NCI-H345 treated with DMSO at 0.1 percent for 48 hours (cell line): ENCODE measurements at regions not wholly inside any gene's neighbourhood (a gene's known extent, or its start where the extent isn't known, plus 50 kb on each side); places are given as distances from the start of the nearest gene placed in this dataset.
A peak's percentile ranks its signal among the peaks of the same experiment; 100 is the strongest.

Experiments
- DNase-seq: peaks from one replicate; lab custom pipeline; 2025; ENCODE audit not compliant: unreplicated experiment; lab: John Stamatoyannopoulos, UW

GRCh38 chr13:38606699-38607535, 80.0 kb upstream of the FREM2 start:
- DNase-seq = no peak

GRCh38 chr13:38617936-38618335, 68.9 kb upstream of the FREM2 start:
- DNase-seq = no peak

DNA sequence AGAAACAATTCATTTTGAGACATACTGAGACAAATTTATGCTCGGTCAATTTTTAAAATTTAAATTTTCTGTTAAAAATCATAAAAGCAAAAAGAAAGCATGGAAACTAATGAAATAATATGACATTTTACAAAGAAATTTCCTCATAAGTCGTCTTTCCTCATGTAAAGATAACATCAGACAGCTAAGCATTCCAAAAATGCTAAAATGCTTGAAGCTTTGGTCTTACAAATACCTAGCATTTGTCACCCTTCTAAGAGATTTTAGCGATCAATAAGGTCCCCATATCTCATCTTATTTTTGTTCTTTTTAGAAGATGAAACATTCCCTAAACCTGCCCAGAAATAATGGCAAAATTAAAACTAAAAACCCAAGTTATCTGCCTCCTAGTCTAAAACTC, 68.5 kb upstream of the FREM2 start:
- DNase-seq = no peak

DNA sequence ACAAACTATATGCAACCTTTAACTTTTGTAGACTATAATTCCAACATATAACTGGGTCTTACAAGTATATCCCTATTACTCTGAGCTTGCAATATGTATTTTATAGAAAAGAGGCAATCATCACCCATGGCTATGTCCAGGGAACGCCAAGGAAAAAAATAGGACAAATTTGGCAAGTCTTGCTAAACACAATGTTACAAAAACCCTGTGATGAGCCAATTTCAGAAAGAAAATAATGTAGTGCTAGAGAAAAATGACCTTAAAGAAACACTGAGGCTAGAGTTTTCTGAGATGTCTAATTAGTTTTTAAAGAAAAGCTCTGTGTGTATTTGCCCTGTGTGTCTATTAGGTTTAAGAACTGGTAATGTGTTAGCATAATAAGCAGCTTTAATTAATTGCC, 68.0 kb upstream of the FREM2 start:
- DNase-seq = no peak

DNA sequence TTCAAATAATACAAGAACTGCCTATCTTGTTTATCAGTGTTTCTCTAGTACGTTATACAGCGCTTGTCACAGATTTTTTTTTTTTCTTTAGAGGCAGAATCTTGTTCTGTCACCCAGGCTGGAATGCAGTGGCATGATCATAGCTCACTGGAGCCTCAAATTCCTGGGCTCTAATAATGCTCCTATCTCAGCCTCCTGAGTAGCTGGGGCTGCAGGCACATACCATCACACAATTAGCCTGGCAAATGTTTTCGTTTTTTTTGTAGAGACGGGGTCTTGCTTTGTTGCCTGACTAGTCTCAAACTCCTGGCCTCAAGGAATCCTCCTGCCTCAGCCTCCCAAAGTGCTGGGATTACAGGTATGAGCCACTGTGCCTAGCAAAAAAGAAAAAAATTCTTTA, 66.0 kb upstream of the FREM2 start:
- no peak for DNase-seq

DNA sequence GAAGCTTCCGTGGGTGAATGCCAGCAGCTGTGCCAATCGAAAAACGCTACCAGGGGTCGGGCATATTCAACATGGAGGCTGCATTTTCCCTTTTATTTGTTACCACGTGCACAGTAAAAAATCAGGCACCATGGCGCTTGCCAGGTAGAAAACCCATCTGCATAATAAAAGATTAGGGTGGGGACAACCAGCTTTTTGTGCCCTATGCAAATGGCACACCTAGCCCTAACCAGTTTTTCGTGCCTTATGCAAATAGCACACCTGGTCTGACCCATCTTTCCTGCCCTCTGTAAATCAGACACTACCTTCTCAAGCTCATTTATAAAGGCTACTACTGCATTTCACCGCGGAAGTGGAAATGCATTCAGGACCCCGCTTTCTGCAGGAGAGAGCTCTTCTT, 62.1 kb upstream of the FREM2 start:
- DNase-seq = no peak

GRCh38 chr13:38628554-38628953, 58.3 kb upstream of the FREM2 start:
- no peak for DNase-seq

DNA sequence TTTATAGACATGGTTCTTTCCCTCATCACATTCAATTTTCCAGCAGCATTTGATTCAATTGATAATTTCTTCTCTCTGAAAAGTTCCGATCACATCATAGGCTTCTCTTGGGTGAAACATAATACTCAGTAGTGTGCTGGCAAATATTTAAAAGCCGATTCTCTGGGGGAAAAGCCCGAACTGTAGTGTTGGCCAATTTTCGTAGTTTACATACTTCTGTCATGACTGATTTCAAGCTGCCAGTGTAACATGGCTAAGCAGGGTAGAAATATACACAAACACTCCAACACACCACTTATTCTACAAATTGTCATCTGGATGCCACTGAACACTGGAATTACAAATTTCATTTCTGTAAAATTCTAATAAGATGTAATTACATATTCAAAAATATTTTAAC, 56.1 kb upstream of the FREM2 start:
- no peak for DNase-seq

DNA sequence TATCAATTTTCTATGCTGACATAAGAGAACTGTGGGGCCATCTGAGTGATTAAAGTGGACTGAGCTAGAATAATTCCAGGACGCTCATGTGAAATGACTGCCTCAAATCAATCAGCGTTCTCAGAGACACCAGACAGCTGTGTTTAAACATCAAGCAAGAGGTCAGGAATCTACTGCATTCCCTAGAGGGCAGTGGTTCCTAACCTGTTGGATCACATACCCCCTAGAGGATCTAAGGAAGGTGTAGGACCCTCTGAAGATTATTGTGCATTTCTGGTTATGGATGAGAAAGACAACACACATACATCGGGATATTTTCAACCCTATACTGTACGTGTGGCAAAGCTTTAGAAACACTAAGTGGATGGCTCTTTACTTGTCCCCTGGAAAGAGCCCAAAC, 51.8 kb upstream of the FREM2 start:
- DNase-seq = no peak

DNA sequence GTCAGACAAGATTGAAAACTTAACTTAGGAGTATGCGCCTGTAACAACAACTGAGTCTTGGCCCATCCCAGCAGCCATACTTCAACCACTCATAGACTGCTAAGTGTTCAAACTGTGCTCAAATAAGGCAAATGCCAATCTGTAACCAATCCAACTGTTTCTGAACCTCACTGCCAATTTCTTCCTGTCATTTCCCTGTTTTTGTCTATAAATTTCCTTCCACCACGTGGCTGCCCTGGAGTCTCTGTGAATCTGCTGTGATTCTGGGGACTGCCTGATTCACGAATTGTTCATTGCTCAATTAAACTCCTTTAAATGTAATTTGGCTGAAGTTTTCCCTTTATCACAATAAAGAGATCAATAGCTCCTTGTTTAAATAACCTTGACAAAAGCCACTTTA, 50.8 kb upstream of the FREM2 start:
- no peak for DNase-seq

GRCh38 chr13:38636761-38637160, 50.1 kb upstream of the FREM2 start:
- peak; percentile 77 for DNase-seq
